ENCODE measurements at regions not wholly inside any gene's neighbourhood (a gene's known extent, or its start where the extent isn't known, plus 50 kb on each side); places are given as distances from the start of the nearest gene placed in this dataset.

DNA sequence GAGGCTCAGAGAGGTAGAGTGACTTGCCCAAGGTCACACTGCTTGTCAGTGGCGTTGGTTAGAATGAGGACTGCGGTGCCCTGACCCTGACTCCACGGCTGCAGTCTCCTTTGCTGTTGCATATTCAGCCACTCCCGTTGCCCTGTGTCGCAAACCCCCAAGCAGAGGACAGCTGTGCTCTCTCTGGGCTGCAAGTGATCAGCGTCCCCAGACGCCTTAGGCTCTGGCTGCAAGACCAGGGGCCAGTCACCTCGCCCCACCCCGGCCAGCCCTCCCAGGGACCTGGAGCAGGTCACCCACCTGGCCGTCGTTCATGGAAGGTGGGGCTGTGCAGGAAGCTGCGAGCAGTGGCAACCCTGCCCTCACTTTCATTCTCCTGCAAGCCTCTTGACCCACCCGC, 51.7 kb upstream of the NANOS1 start:
- ChIA-PET POLR2A (no interaction called here), CTCF (no interaction called here)
- DNase-seq (ENCODE audit: extremely low spot score) = no peak
- no peak for TF ChIP-seq CTCF (IDR thresholded peaks at IDR 0.05; ENCODE audit: control extremely low read depth, extremely low read depth, low read depth, missing control alignments)

GRCh38 chr10:118978316-118978997, 51.1 kb upstream of the NANOS1 start:
- POLR2A ChIA-PET = no interaction called here
- CTCF ChIA-PET = no interaction called here
- no peak for TF ChIP-seq CTCF (IDR thresholded peaks at IDR 0.05; ENCODE audit: control extremely low read depth, extremely low read depth, low read depth, missing control alignments)
- no peak for DNase-seq (ENCODE audit: extremely low spot score)

- ChIA-PET CTCF (no interaction called here), POLR2A (no interaction called here)
- DNase-seq (ENCODE audit: extremely low spot score) = no peak
- TF ChIP-seq CTCF (IDR thresholded peaks at IDR 0.05; ENCODE audit: control extremely low read depth, extremely low read depth, low read depth, missing control alignments) = no peak
Observed at GRCh38 chr10:118978998-118979350, 50.5 kb upstream of the NANOS1 start.

- TF ChIP-seq CTCF (IDR thresholded peaks at IDR 0.05; ENCODE audit: control extremely low read depth, extremely low read depth, low read depth, missing control alignments) = no peak
- ChIA-PET CTCF (interaction anchor here (1.1 kb wide), 1 partner anchor 14 kb away, joined by 3 read pairs; no protein-coding TSS in a partner anchor), POLR2A (no interaction called here)
- no peak for DNase-seq (ENCODE audit: extremely low spot score)
Observed at GRCh38 chr10:118979661-118980060, 49.9 kb upstream of the NANOS1 start.

Measured in GM10248 (cell line).